Caki2 (cell line): ENCODE measurements at regions not wholly inside any gene's neighbourhood (a gene's known extent, or its start where the extent isn't known, plus 50 kb on each side); places are given as distances from the start of the nearest gene placed in this dataset.

Experiments used
- DNase-seq: peaks from one replicate; pipeline ENCODE4 v3.0.0-alpha.2; 2015; ENCODE audit warnings: low read depth
- in situ Hi-C: cut with HindIII; loops from 2 replicates; pipeline ENCODE4 v1.10.0; 2016; ENCODE audit warnings: low sequenced_read_pairs, low pct_unique_long_range_greater_than_20kb, mixed read lengths

DNA sequence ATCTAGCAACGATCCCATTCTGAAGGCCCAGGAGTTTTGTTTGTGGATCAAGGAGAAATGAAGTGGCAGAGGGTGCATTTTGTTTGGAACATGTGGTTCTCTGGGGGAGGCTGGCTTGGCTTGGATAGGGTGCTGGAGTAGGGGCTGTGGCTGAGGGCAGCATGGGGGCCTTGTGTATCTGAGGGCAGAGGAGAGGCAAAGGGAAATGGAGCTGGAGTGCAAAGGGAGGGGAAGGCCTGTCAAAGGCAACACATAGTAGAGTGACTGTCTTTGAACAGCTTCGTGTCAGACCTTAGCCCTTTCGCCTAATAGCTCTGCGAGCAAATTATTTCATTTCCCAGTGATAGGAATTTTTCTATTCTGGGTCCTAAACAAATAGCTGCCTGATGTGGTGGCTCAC is 187.2 kb downstream of the KCNRG start:
- DNase-seq = no peak
- in situ Hi-C loops = no loop called here

DNA sequence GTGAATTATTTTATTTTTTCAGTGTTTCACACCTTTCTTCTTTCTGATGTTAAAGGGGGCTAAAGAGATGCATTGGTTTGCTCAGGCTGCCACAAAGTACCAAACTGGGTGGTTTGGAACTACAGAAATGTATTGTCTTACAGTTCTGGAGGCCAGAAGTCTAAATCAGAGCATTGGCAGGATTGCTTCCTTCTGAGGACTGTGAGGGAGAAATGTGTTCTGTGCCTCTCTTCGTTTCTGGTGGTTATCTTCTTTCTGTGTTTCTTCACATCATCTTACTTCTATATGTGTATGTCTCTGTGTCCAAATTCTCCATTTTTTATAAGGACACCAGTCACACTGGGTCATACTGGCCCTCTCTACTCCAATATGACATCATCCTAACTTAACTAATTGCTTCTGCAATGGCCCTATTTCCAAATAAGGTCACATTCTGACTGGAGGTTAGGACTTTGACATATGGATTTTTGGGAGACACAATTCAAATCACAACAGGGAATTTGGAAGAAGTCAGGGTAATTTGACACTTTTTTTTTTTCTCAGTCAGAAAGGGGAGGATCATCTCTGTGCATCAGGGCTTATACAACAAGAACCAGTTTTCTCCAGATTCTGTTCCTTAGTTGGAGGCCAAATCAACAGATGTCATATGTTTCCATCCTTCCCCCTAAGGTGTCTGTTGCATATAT is 188.2 kb downstream of the KCNRG start:
- DNase-seq = no peak
- in situ Hi-C loops = no loop called here

- DNase-seq = no peak
- in situ Hi-C loops = no loop called here
These were observed 190.3 kb downstream of the KCNRG start for GRCh38 chr13:50205581-50205980.

DNA sequence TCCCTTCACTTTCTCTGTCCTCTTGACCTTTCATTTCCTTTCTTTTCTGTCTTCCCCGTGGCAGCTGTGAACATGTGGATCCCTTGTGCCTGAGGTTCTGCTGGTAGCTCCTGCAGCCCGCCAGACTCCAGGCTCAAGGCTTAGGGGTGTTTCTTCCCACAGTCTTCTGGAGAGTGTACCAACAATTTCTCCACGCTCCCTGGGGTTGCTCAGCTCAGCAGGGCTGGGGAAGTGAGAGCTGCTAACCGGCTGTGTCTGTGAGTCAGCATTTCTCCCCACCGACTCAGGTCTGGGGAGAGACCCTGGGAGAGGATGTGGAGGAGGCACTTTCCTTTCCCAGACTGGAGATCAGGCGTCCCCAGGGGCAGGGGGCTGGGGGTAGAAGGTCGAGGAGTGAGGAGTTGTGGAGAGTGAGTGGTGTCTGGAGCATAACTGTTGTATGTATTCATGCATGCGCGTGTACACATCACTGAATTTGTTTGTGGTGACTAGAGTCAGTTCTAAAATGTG is 193.6 kb downstream of the KCNRG start:
- DNase-seq = peak; percentile 64
- in situ Hi-C loops = no loop called here

- no peak for DNase-seq
- in situ Hi-C loops = no loop called here
These were observed 194.4 kb downstream of the KCNRG start for GRCh38 chr13:50209631-50210030.

- in situ Hi-C loops = no loop called here
- DNase-seq = no peak
These were observed 198.3 kb downstream of the KCNRG start for GRCh38 chr13:50213526-50213925.

GRCh38 chr13:50214514-50214913 is 199.3 kb downstream of the KCNRG start:
- in situ Hi-C loops = no loop called here
- no peak for DNase-seq

GRCh38 chr13:50215399-50215798 is 200.2 kb downstream of the KCNRG start:
- in situ Hi-C loops = no loop called here
- no peak for DNase-seq

- in situ Hi-C loops = no loop called here
- no peak for DNase-seq
These were observed 204.5 kb downstream of the KCNRG start for GRCh38 chr13:50219743-50220142.

GRCh38 chr13:50220938-50221337 is 205.7 kb downstream of the KCNRG start:
- in situ Hi-C loops = no loop called here
- no peak for DNase-seq

- in situ Hi-C loops = no loop called here
- DNase-seq = no peak
These were observed 207.5 kb downstream of the KCNRG start for GRCh38 chr13:50222569-50223332.

DNA sequence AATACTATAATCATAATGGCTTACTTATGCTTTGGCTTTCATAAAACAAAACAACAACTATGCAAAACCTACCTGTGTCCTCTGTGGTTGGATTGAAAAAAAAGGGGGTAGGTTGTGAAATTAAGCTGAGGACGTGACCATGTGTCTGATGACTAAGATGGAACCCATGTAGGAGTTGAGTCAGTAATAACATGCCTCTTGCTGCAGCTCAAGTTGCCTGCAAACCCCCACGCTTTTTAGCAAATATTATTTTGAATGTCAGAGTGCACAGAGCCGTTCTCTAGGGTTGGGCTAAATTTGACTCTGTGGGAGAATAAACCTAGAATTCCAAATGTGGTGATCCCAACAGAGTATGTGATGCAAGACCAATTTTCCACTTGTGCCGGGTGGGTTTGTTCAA is 209.3 kb downstream of the KCNRG start:
- in situ Hi-C loops = no loop called here
- DNase-seq = no peak

- no peak for DNase-seq
- in situ Hi-C loops = no loop called here
These were observed 210.2 kb downstream of the KCNRG start for GRCh38 chr13:50225193-50226155.

DNA sequence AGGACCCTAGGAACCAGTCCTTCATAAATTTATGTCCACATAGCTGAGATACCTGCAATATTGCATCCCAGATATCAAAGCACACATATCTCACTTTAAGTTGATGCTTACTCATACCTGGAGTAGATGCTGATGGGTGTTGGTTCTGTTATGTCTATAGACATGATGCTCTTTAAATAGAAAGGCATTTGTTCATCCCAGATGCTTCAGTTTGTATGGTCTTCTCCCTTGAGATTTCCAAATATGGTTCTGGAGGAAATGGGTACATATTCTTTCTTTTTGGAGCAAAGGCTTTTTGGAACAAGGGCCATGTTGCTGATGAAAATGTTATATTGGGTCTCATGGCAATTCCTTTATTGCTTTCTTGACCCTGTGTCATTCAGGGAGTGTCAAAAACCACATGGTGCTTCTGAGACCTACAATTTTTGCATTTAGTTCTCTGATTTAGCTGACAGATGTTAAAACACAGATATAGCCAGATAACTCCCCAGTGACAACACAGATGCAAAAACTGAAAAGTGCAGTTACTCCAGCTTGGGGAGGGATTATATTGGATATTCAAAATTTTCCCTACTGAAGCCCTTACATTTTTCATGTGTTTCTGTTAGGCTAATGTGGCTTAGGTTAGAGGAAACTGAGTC is 211.4 kb downstream of the KCNRG start:
- no peak for DNase-seq
- in situ Hi-C loops = no loop called here

GRCh38 chr13:50227361-50227760 is 212.1 kb downstream of the KCNRG start:
- in situ Hi-C loops = no loop called here
- DNase-seq = no peak

GRCh38 chr13:50228527-50228926 is 213.3 kb downstream of the KCNRG start:
- in situ Hi-C loops = no loop called here
- DNase-seq = no peak

- in situ Hi-C loops = no loop called here
- no peak for DNase-seq
These were observed 214.9 kb downstream of the KCNRG start for GRCh38 chr13:50229960-50230661.

- DNase-seq = no peak
- in situ Hi-C loops = no loop called here
These were observed 215.4 kb downstream of the KCNRG start for GRCh38 chr13:50230662-50230978.
